ENCODE measurements at regions not wholly inside any gene's neighbourhood (a gene's known extent, or its start where the extent isn't known, plus 50 kb on each side); places are given as distances from the start of the nearest gene placed in this dataset.
"Not testable (repeated sequence)": the region's sequence is repeated elsewhere in the genome, so short reads cannot be mapped to it uniquely, and the experiment has no call there.

DNA sequence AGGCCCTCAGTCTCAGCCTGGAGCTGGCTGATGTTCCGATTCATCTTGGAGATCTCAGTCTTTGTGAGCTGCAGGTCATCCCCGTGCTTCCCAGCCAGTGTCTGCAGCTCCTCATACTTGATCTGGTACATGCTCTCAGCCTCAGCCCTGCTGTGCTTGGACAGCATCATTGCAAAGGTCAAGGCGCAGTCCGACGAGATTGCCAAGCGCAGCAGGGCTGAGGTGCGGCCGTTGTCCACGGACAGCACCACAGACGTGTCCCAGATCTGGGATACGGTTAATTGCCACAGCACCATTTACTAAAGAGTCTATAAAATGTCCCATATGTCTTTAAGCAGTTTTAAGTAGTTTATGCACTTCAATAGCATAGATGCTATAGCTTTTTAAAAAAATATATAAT is 965.7 kb downstream of the FSCB start:
- Histone ChIP-seq H3K27ac (ENCODE audit: low read length) (no peak overlapping the region), H3K27me3 (ENCODE audit: control insufficient read depth, insufficient read depth, low read length) (no peaks in the 10 kb centered on the region), H3K4me3 (ENCODE audit: low read length) (no peak overlapping the region), H3K9me3 (replicated peaks; ENCODE audit: control insufficient read depth, low read depth, low read length) (no peaks in the 10 kb centered on the region), H3K4me1 (ENCODE audit: control insufficient read depth, insufficient read depth, low read length) (no peaks in the 10 kb centered on the region), H3K36me3 (ENCODE audit: control insufficient read depth, insufficient read depth, low read length) (no peaks in the 10 kb centered on the region)
- 88% methylated on average over 7 of the region's 11 CpGs for WGBS (ENCODE audit: insufficient coverage)
- DNase-seq = no peak

- WGBS (ENCODE audit: insufficient coverage) = 90% methylated on average over 13 of the region's 13 CpGs
- Histone ChIP-seq H3K27me3 (ENCODE audit: control insufficient read depth, insufficient read depth, low read length) (no peaks in the 10 kb centered on the region), H3K27ac (ENCODE audit: low read length) (no peak overlapping the region), H3K9me3 (replicated peaks; ENCODE audit: control insufficient read depth, low read depth, low read length) (no peaks in the 10 kb centered on the region), H3K4me1 (ENCODE audit: control insufficient read depth, insufficient read depth, low read length) (no peaks in the 10 kb centered on the region), H3K36me3 (ENCODE audit: control insufficient read depth, insufficient read depth, low read length) (no peaks in the 10 kb centered on the region), H3K4me3 (ENCODE audit: low read length) (no peak overlapping the region)
- DNase-seq = no peak
Measured at GRCh38 chr14:43540948-43541347, 966.1 kb downstream of the FSCB start.

GRCh38 chr14:43539210-43539609 is 967.9 kb downstream of the FSCB start:
- Histone ChIP-seq H3K4me1 (ENCODE audit: control insufficient read depth, insufficient read depth, low read length) (no peaks in the 10 kb centered on the region), H3K4me3 (ENCODE audit: low read length) (peak overlapping the region; percentile 17), H3K36me3 (ENCODE audit: control insufficient read depth, insufficient read depth, low read length) (no peaks in the 10 kb centered on the region), H3K9me3 (replicated peaks; ENCODE audit: control insufficient read depth, low read depth, low read length) (no peaks in the 10 kb centered on the region), H3K27me3 (ENCODE audit: control insufficient read depth, insufficient read depth, low read length) (no peaks in the 10 kb centered on the region), H3K27ac (ENCODE audit: low read length) (no peak overlapping the region)
- peak; percentile 70 for DNase-seq
- 10% methylated on average over 6 of the region's 6 CpGs for WGBS (ENCODE audit: insufficient coverage)

GRCh38 chr14:43535231-43535838 is 971.7 kb downstream of the FSCB start:
- 97% methylated on average over 16 of the region's 18 CpGs for WGBS (ENCODE audit: insufficient coverage)
- H3K4me3 ChIP-seq (ENCODE audit: low read length) = no peak overlapping the region
- H3K27me3 ChIP-seq (ENCODE audit: control insufficient read depth, insufficient read depth, low read length) = no peaks in the 10 kb centered on the region
- H3K4me1 ChIP-seq (ENCODE audit: control insufficient read depth, insufficient read depth, low read length) = no peaks in the 10 kb centered on the region
- H3K27ac ChIP-seq (ENCODE audit: low read length) = no peak overlapping the region
- no peaks in the 10 kb centered on the region for H3K9me3 ChIP-seq (replicated peaks; ENCODE audit: control insufficient read depth, low read depth, low read length)
- no peaks in the 10 kb centered on the region for H3K36me3 ChIP-seq (ENCODE audit: control insufficient read depth, insufficient read depth, low read length)
- DNase-seq = no peak

- H3K27me3 ChIP-seq (ENCODE audit: control insufficient read depth, insufficient read depth, low read length) = no peaks in the 10 kb centered on the region
- DNase-seq = no peak
- H3K4me1 ChIP-seq (ENCODE audit: control insufficient read depth, insufficient read depth, low read length) = no peaks in the 10 kb centered on the region
- H3K9me3 ChIP-seq (replicated peaks; ENCODE audit: control insufficient read depth, low read depth, low read length) = no peaks in the 10 kb centered on the region
- H3K27ac ChIP-seq (ENCODE audit: low read length) = no peak overlapping the region
- 95% methylated on average over 33 of the region's 40 CpGs for WGBS (ENCODE audit: insufficient coverage)
- H3K36me3 ChIP-seq (ENCODE audit: control insufficient read depth, insufficient read depth, low read length) = no peaks in the 10 kb centered on the region
- H3K4me3 ChIP-seq (ENCODE audit: low read length) = no peak overlapping the region
Measured at GRCh38 chr14:43532825-43533416, 974.2 kb downstream of the FSCB start.

DNA sequence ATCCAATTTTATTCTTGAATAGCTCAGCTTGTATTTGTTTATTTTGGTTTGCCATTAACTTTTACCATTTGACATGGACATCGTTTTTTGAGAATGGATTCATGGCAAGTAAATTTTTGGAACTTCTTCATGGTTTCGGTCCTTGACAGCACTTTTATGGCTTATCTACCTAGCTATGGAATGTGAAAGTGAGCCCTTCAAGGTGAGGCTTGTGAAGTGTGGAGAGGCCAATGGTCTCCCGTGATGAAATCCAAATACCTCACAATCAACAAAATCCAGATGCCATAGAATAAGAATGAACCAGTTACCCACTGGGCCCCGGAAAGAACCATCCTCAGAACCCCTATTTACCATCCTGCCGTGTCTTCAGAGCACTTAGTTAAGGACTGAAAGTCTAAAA is 978.8 kb downstream of the FSCB start:
- Histone ChIP-seq H3K4me3 (ENCODE audit: low read length) (no peak overlapping the region), H3K9me3 (replicated peaks; ENCODE audit: control insufficient read depth, low read depth, low read length) (no peaks in the 10 kb centered on the region), H3K4me1 (ENCODE audit: control insufficient read depth, insufficient read depth, low read length) (no peaks in the 10 kb centered on the region), H3K27ac (ENCODE audit: low read length) (no peak overlapping the region), H3K27me3 (ENCODE audit: control insufficient read depth, insufficient read depth, low read length) (no peaks in the 10 kb centered on the region), H3K36me3 (ENCODE audit: control insufficient read depth, insufficient read depth, low read length) (no peaks in the 10 kb centered on the region)
- WGBS (ENCODE audit: insufficient coverage) = 82% methylated on average over 2 of the region's 5 CpGs
- no peak for DNase-seq

GRCh38 chr14:43525658-43526057 is 981.4 kb downstream of the FSCB start:
- WGBS (ENCODE audit: insufficient coverage) = 0% methylated on average over 1 of the region's 1 CpG
- no peaks in the 10 kb centered on the region for H3K36me3 ChIP-seq (ENCODE audit: control insufficient read depth, insufficient read depth, low read length)

GRCh38 chr14:43522901-43523300 is 984.2 kb downstream of the FSCB start:
- no peak for DNase-seq
- Histone ChIP-seq H3K36me3 (ENCODE audit: control insufficient read depth, insufficient read depth, low read length) (no peaks in the 10 kb centered on the region), H3K9me3 (replicated peaks; ENCODE audit: control insufficient read depth, low read depth, low read length) (no peaks in the 10 kb centered on the region), H3K27ac (ENCODE audit: low read length) (no peak overlapping the region), H3K4me3 (ENCODE audit: low read length) (no peak overlapping the region), H3K4me1 (ENCODE audit: control insufficient read depth, insufficient read depth, low read length) (no peaks in the 10 kb centered on the region), H3K27me3 (ENCODE audit: control insufficient read depth, insufficient read depth, low read length) (no peaks in the 10 kb centered on the region)
- 100% methylated on average over 1 of the region's 4 CpGs for WGBS (ENCODE audit: insufficient coverage)

More at GRCh38 chr14:43525658-43526057, 981.4 kb downstream of the FSCB start:
- no peak overlapping the region for H3K4me3 ChIP-seq (ENCODE audit: low read length)
- no peaks in the 10 kb centered on the region for H3K9me3 ChIP-seq (replicated peaks; ENCODE audit: control insufficient read depth, low read depth, low read length)
- H3K4me1 ChIP-seq (ENCODE audit: control insufficient read depth, insufficient read depth, low read length) = no peaks in the 10 kb centered on the region
- no peak overlapping the region for H3K27ac ChIP-seq (ENCODE audit: low read length)
- no peak for DNase-seq
- H3K27me3 ChIP-seq (ENCODE audit: control insufficient read depth, insufficient read depth, low read length) = no peaks in the 10 kb centered on the region

GRCh38 chr14:43522191-43522590 is 984.9 kb downstream of the FSCB start:
- H3K27me3 ChIP-seq (ENCODE audit: control insufficient read depth, insufficient read depth, low read length) = no peaks in the 10 kb centered on the region
- no peaks in the 10 kb centered on the region for H3K4me1 ChIP-seq (ENCODE audit: control insufficient read depth, insufficient read depth, low read length)
- no peak for DNase-seq
- H3K36me3 ChIP-seq (ENCODE audit: control insufficient read depth, insufficient read depth, low read length) = no peaks in the 10 kb centered on the region
- no peaks in the 10 kb centered on the region for H3K9me3 ChIP-seq (replicated peaks; ENCODE audit: control insufficient read depth, low read depth, low read length)
- H3K27ac ChIP-seq (ENCODE audit: low read length) = no peak overlapping the region
- WGBS (ENCODE audit: insufficient coverage) = no CpG with 5 or more reads among the region's 4 CpGs
- H3K4me3 ChIP-seq (ENCODE audit: low read length) = no peak overlapping the region

DNA sequence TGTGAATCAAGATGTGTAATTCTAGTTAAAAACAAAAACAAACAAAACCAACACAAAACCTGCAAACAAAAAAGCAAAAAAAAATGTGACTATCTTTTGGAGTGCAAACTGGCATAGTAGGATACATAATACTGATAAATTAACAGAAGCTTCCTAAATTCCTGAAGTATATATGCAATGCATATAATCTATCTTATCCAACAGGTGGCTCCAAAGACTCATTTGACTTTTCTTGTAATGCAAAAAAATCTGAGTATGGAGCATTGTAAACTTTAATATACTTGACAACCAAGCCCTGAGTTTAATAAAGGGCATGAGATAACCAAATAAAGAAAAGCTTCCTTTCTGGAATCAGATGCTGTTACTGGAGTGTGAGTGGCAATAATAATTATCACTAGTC is 1003.6 kb downstream of the FSCB start:
- peak; percentile 52 for DNase-seq
- Histone ChIP-seq H3K27me3 (ENCODE audit: control insufficient read depth, insufficient read depth, low read length) (no peaks in the 10 kb centered on the region), H3K36me3 (ENCODE audit: control insufficient read depth, insufficient read depth, low read length) (no peaks in the 10 kb centered on the region), H3K4me3 (ENCODE audit: low read length) (no peak overlapping the region), H3K4me1 (ENCODE audit: control insufficient read depth, insufficient read depth, low read length) (no peaks in the 10 kb centered on the region), H3K27ac (ENCODE audit: low read length) (no peak overlapping the region), H3K9me3 (replicated peaks; ENCODE audit: control insufficient read depth, low read depth, low read length) (peaks cover 3% of the 10 kb centered on the region)

DNA sequence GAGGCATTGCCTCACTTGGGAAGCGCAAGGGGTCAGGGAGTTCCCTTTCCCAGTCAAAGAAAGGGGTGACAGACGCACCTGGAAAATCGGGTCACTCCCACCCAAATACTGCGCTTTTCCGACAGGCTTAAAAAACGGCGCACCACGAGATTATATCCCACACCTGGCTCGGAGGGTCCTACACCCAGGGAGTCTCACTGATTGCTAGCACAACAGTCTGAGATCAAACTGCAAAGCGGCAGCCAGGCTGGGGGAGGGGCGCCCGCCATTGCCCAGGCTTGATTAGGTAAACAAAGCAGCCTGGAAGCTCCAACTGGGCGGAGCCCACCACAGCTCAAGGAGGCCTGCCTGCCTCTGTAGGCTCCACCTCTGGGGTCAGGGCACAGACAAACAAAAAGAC is 1014.7 kb downstream of the FSCB start:
- H3K27me3 ChIP-seq (ENCODE audit: control insufficient read depth, insufficient read depth, low read length); H3K36me3 ChIP-seq (ENCODE audit: control insufficient read depth, insufficient read depth, low read length); H3K4me3 ChIP-seq (ENCODE audit: low read length); H3K9me3 ChIP-seq (replicated peaks; ENCODE audit: control insufficient read depth, low read depth, low read length); H3K4me1 ChIP-seq (ENCODE audit: control insufficient read depth, insufficient read depth, low read length); DNase-seq; H3K27ac ChIP-seq (ENCODE audit: low read length): not testable (repeated sequence)
- WGBS (ENCODE audit: insufficient coverage) = no CpG with 5 or more reads among the region's 13 CpGs
